HCT116 (cell line): ENCODE measurements at regions not wholly inside any gene's neighbourhood (a gene's known extent, or its start where the extent isn't known, plus 50 kb on each side); places are given as distances from the start of the nearest gene placed in this dataset.

ENCODE experiments used
- ATAC-seq: fragments of 200-7000 bp; cut with Tn5 transposase; 2 replicates; pipeline ENCODE4 v1.9.1; 2020; ENCODE audit warnings: mild to moderate bottlenecking, moderate library complexity
- BruUV-seq: library from RNA; stranded (reverse); fragments of 400-500 nt; replicated peaks from 2 replicates; lab custom pipeline; 2021; lab: Mats Ljungman, UMichigan
- CTCF ChIA-PET: fragments of 300-600 bp; sonication (Branson Sonifier 250); formaldehyde crosslinking; loops from one replicate; lab custom pipeline; 2021; ENCODE audit warnings: antibody characterized with exemption; lab: Charles Lee
- POLR2A ChIA-PET: fragments of 300-600, 350-600 bp; sonication (Branson Sonifier 250); formaldehyde crosslinking; loops from one replicate; lab custom pipeline; 2021; ENCODE audit warnings: antibody characterized with exemption; lab: Charles Lee
- RAD21 ChIA-PET, 2 experiments: fragments of 300-600 bp; sonication (Branson Sonifier 250); formaldehyde crosslinking; loops; one replicate each; lab custom pipeline; 2023; ENCODE audit warnings: low total read pairs in 2 of 2; ENCODE audit not compliant: uncharacterized antibody in 2 of 2, unreplicated experiment in 2 of 2, low non-redundant PET in 1 of 2; lab: Charles Lee
- DNase-seq: peaks from one replicate; pipeline ENCODE4 v3.0.0-alpha.2; 2010; ENCODE audit warnings: low read depth, low spot score
- H2AFZ ChIP-seq: fragments of 200-600 bp; shearing (Covaris generic), sonication (generic); 2 replicates; pipeline ENCODE4 v1.6.1; 2017; ENCODE audit warnings: low read depth, mixed run types, mixed read lengths, antibody characterized with exemption, low read length; ENCODE audit not compliant: poor library complexity, severe bottlenecking
- H3K27ac ChIP-seq: 2 replicates; pipeline ENCODE4 v1.5.1; 2012; ENCODE audit warnings: low read depth, low read length
- H3K27me3 ChIP-seq: fragments of 200-600 bp; sonication (generic); 2 replicates; pipeline ENCODE4 v1.6.1; 2016; ENCODE audit warnings: mixed run types, low read length, mixed read lengths; ENCODE audit not compliant: insufficient read depth
- H3K36me3 ChIP-seq, 2 experiments: fragments of 200-500 bp in 1 of 2; fragments of 200-600 bp in 1 of 2; sonication (Bioruptor generic) in 1 of 2; sonication (generic) in 1 of 2; 2 replicates each; pipeline versions ENCODE4 v1.5.1 to v1.6.1; 2014 to 2016; ENCODE audit warnings: low read length in 2 of 2, inconsistent platforms in 1 of 2, mixed read lengths in 1 of 2, mixed run types in 1 of 2; ENCODE audit not compliant: insufficient read depth in 2 of 2, control insufficient read depth in 1 of 2
- H3K4me1 ChIP-seq, 2 experiments: fragments of 200-600 bp in 1 of 2; sonication (generic) in 1 of 2; 2 replicates each; pipeline versions ENCODE4 v1.5.1 to v1.6.1; 2012 to 2017; ENCODE audit warnings: low read length in 2 of 2, inconsistent platforms in 1 of 2, mild to moderate bottlenecking in 1 of 2, mixed read lengths in 1 of 2, mixed run types in 1 of 2, moderate library complexity in 1 of 2; ENCODE audit not compliant: insufficient read depth in 2 of 2, control insufficient read depth in 1 of 2
- H3K4me2 ChIP-seq: fragments of 200-600 bp; sonication (generic); 2 replicates; pipeline ENCODE4 v1.6.1; 2017; ENCODE audit warnings: mixed run types, low read length, mixed read lengths
- H3K4me3 ChIP-seq, 2 experiments: fragments of 200-600 bp in 1 of 2; sonication (generic) in 1 of 2; replicated peaks in 1 of 2; 2 replicates each; pipeline ENCODE4 v1.5.1; 2011 to 2016; ENCODE audit warnings: low read length in 2 of 2, control low read depth in 1 of 2, low read depth in 1 of 2, mild to moderate bottlenecking in 1 of 2, mixed read lengths in 1 of 2, mixed run types in 1 of 2
- H3K79me2 ChIP-seq: fragments of 200-600 bp; sonication (generic); 2 replicates; pipeline ENCODE4 v1.6.1; 2017; ENCODE audit warnings: mild to moderate bottlenecking, mixed run types, low read length, moderate library complexity, mixed read lengths; ENCODE audit not compliant: insufficient read depth
- H3K9ac ChIP-seq: fragments of 200-600 bp; sonication (generic); 2 replicates; pipeline ENCODE4 v1.6.1; 2016; ENCODE audit warnings: low read length, mixed read lengths
- H3K9me2 ChIP-seq: fragments of 200-600 bp; sonication (generic), shearing (Covaris generic); 2 replicates; pipeline ENCODE4 v1.6.1; 2017; ENCODE audit warnings: mixed run types, mild to moderate bottlenecking, moderate library complexity; ENCODE audit not compliant: insufficient read depth
- H3K9me3 ChIP-seq, 2 experiments: fragments of 200-500 bp in 1 of 2; fragments of 200-600 bp in 1 of 2; sonication (Bioruptor generic) in 1 of 2; sonication (generic) in 1 of 2; 2 replicates each; pipeline ENCODE4 v1.6.1; 2014 to 2017; ENCODE audit warnings: low read length in 2 of 2, mixed read lengths in 2 of 2, inconsistent platforms in 1 of 2, low read depth in 1 of 2, mild to moderate bottlenecking in 1 of 2, mixed run types in 1 of 2, moderate library complexity in 1 of 2; ENCODE audit not compliant: control insufficient read depth in 1 of 2, insufficient read depth in 1 of 2
- H4K20me1 ChIP-seq: fragments of 200-600 bp; sonication (generic), shearing (Covaris generic); 2 replicates; pipeline ENCODE4 v1.6.1; 2017; ENCODE audit warnings: mixed run types, mild to moderate bottlenecking, moderate library complexity; ENCODE audit not compliant: insufficient read depth
- CEBPB ChIP-seq: IDR thresholded peaks from 2 replicates; pipeline ENCODE4 v1.6.1; 2012; ENCODE audit warnings: low read depth
- CTCF ChIP-seq, 3 experiments: fragments of 200-600 bp in 1 of 3; sonication (generic) in 1 of 3; IDR thresholded peaks in 2 of 3; conservative IDR thresholded peaks in 1 of 3; 2 replicates each; pipeline ENCODE4 v1.5.1; 2012 to 2017; ENCODE audit warnings: low read depth in 2 of 3, low read length in 2 of 3, antibody characterized with exemption in 1 of 3, borderline replicate concordance in 1 of 3, control low read depth in 1 of 3, mild to moderate bottlenecking in 1 of 3, mixed read lengths in 1 of 3, mixed run types in 1 of 3, moderate library complexity in 1 of 3; ENCODE audit not compliant: insufficient read depth in 1 of 3
- EGR1 ChIP-seq: IDR thresholded peaks from 2 replicates; pipeline ENCODE4 v1.6.1; 2012; ENCODE audit warnings: low read depth
- ELF1 ChIP-seq: IDR thresholded peaks from 2 replicates; pipeline ENCODE4 v1.6.1; 2012; ENCODE audit warnings: low read depth, borderline replicate concordance
- EZH2 ChIP-seq: fragments of 200-600 bp; sonication (generic); IDR thresholded peaks from 2 replicates; pipeline ENCODE4 v1.6.1; 2017; ENCODE audit warnings: antibody characterized with exemption, mixed run types
- EZH2phosphoT487 ChIP-seq: fragments of 200-600 bp; IDR thresholded peaks from 2 replicates; pipeline ENCODE4 v1.6.1; 2018; ENCODE audit warnings: antibody characterized with exemption, borderline replicate concordance
- MAX ChIP-seq: IDR thresholded peaks from 2 replicates; pipeline ENCODE4 v1.6.1; 2012
- POLR2A ChIP-seq: IDR thresholded peaks from 2 replicates; pipeline ENCODE4 v1.7.0; 2011; ENCODE audit warnings: borderline replicate concordance; ENCODE audit not compliant: insufficient read depth, insufficient read length; ENCODE audit errors: extremely low read depth
- RAD21 ChIP-seq: IDR thresholded peaks from 2 replicates; pipeline ENCODE4 v1.6.1; 2012; ENCODE audit warnings: low read depth, mild to moderate bottlenecking
- SIN3A ChIP-seq: IDR thresholded peaks from 2 replicates; pipeline ENCODE4 v1.6.1; 2012; ENCODE audit warnings: low read depth
- SP1 ChIP-seq: IDR thresholded peaks from 2 replicates; pipeline ENCODE4 v1.6.1; 2012; ENCODE audit warnings: low read depth
- SRF ChIP-seq: IDR thresholded peaks from 2 replicates; pipeline ENCODE4 v1.6.1; 2012; ENCODE audit warnings: low read depth
- TCF7L2 ChIP-seq: IDR thresholded peaks from 2 replicates; pipeline ENCODE4 v1.7.0; 2011; ENCODE audit warnings: borderline replicate concordance, inconsistent platforms; ENCODE audit not compliant: insufficient read depth, insufficient read length; ENCODE audit errors: extremely low read depth
- YY1 ChIP-seq: IDR thresholded peaks from 2 replicates; pipeline ENCODE4 v1.6.1; 2011; ENCODE audit warnings: low read length, low read depth, moderate library complexity, mild to moderate bottlenecking; ENCODE audit not compliant: insufficient replicate concordance; ENCODE audit errors: extremely low read depth
- ZBTB33 ChIP-seq: IDR thresholded peaks from 2 replicates; pipeline ENCODE4 v1.6.1; 2011; ENCODE audit warnings: mild to moderate bottlenecking, low read length, moderate library complexity; ENCODE audit not compliant: insufficient replicate concordance; ENCODE audit errors: extremely low read depth
- ZFX ChIP-seq: fragments of 450-650 bp; IDR thresholded peaks from 2 replicates; pipeline ENCODE4 v1.6.1; 2017
- intact Hi-C: fragments of 100-400 bp; cut with micrococcal nuclease; formaldehyde crosslinking; loops from 2 replicates; pipeline ENCODE4 v1.10.0; 2022
- TF ChIP-seq, protein P1 (sequence below): IDR thresholded peaks from 2 replicates; pipeline ENCODE4 v1.6.1; 2012

DNA sequence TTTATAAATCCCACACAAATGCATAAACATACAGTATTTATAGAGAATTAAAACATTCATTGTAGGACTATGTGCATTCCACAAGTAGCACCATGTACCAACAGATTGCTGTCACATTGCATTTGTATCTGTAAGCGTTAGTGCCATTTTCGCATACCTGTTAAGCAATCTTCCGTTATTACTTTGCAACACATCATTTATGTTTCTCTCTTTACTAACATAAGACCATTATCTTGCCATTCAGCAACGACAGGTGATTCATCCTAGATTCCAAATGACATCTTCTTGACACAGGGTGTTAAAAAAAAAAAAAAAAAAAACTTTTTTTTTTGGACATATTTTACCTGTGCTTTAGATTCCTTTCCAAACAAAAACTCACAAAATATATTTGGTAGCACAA, 511.8 kb downstream of the ELAVL2 start:
- Histone ChIP-seq H3K9me2 (no peaks in the 10 kb centered on the region), H3K4me2 (no peak overlapping the region), H3K27me3 (no peaks in the 10 kb centered on the region), H4K20me1 (no peaks in the 10 kb centered on the region), H2AFZ (no peak overlapping the region), H3K4me3 (no peak overlapping the region), H3K36me3 (no peaks in the 10 kb centered on the region), H3K27ac (no peak overlapping the region), H3K4me1 (no peaks in the 10 kb centered on the region), H3K79me2 (no peaks in the 10 kb centered on the region), H3K9me3 (peaks cover 12 to 13% of the 10 kb centered on the region in 2 experiments; a peak in 2 of 4 replicates), H3K9ac (no peak overlapping the region)
- intact Hi-C loops, result no loop called here
- CTCF ChIA-PET, result no interaction called here
- no TSS peak for BruUV-seq
- POLR2A ChIA-PET, result no interaction called here
- RAD21 ChIA-PET, result no interaction called here
- TF ChIP-seq TCF7L2 (no peak), ELF1 (no peak), SRF (no peak), EZH2phosphoT487 (no peak), EZH2 (no peak), CTCF (IDR thresholded peaks at IDR 0.05 in 2 of 3, conservative IDR thresholded peaks at IDR 0.05 in 1 of 3; ENCODE audit: borderline replicate concordance in 1 of 3, insufficient read depth in 1 of 3, low read depth in 2 of 3, low read length in 2 of 3) (no peak), CEBPB (no peak), RAD21 (no peak), EGR1 (no peak), YY1 (no peak), ZBTB33 (no peak), MAX (no peak), ZFX (no peak), SIN3A (no peak), POLR2A (no peak), SP1 (no peak)
- TF ChIP-seq, protein P1, sequence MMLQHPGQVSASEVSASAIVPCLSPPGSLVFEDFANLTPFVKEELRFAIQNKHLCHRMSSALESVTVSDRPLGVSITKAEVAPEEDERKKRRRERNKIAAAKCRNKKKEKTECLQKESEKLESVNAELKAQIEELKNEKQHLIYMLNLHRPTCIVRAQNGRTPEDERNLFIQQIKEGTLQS, result no peak
- DNase-seq (no peak), ATAC-seq (no peak)
